ENCODE measurements at regions not wholly inside any gene's neighbourhood (a gene's known extent, or its start where the extent isn't known, plus 50 kb on each side); places are given as distances from the start of the nearest gene placed in this dataset.
"Not testable (repeated sequence)": the region's sequence is repeated elsewhere in the genome, so short reads cannot be mapped to it uniquely, and the experiment has no call there.

DNA sequence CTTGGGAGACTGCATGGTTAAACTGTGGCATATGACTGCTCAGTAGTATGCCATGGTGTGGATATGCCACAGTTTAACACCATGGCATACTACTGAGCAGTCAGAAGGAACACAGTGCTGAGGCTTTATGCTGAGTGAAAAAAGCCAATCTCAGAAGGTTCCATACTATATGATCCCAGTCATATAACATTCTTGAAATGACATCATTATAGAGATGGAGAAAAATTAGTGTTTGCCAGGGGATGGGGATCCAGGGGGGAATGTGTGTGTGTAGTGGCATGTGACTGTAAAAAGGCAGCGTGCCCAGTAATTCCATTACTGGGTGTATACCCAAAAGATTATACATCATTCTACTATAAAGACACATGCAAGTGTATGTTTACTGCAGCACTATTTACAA lies 85.8 kb downstream of the FOXF2 start:
- TF ChIP-seq POLR2A (IDR thresholded peaks at IDR 0.05; ENCODE audit: low read depth, low read length): no peak
- no peak for DNase-seq (ENCODE audit: insufficient read length, low spot score)
- no peak for FAIRE-seq

GRCh38 chr6:1477432-1478090 lies 88.2 kb downstream of the FOXF2 start:
- no peak for TF ChIP-seq POLR2A (IDR thresholded peaks at IDR 0.05; ENCODE audit: low read depth, low read length)
- DNase-seq (ENCODE audit: insufficient read length, low spot score) (no peak), FAIRE-seq (no peak)

DNA sequence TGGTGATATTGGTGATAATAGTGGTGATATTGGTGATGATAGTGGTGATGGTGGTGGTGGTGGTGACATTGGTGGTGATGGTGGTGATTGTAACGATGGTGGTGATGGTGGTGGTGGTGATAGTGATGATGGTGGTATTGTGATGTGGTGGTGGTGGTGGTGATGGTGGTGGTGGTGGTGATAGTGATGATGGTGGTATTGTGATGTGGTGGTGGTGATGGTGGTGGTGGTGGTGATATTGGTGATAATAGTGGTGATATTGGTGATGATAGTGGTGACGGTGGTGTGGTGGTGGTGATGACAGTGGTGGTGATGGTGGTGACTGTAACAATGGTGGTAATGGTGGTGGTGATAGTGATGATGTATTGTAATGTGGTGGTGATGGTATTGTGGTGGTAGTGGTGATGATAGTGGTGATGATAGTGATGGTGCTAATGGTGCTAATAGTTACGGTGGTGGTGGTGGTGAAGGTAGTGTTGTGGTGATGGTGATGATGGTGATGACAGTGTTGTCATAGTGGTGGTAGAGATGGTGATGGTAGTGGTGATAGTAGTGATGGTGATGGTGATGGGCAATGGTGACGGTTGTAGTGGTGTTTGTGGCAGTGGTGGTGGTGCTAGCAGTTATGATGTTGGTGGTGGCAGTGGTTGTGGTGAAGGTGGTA lies 88.9 kb downstream of the FOXF2 start:
- FAIRE-seq; DNase-seq (ENCODE audit: insufficient read length, low spot score): not testable (repeated sequence)

GRCh38 chr6:1479095-1479494 lies 89.7 kb downstream of the FOXF2 start:
- TF ChIP-seq POLR2A (IDR thresholded peaks at IDR 0.05; ENCODE audit: low read depth, low read length): no peak
- DNase-seq (ENCODE audit: insufficient read length, low spot score) (no peak), FAIRE-seq (no peak)

- FAIRE-seq (no peak), DNase-seq (ENCODE audit: insufficient read length, low spot score) (no peak)
- TF ChIP-seq POLR2A (IDR thresholded peaks at IDR 0.05; ENCODE audit: low read depth, low read length): no peak
These were observed 90.3 kb downstream of the FOXF2 start for GRCh38 chr6:1479601-1480221.

- peak; percentile 80 for FAIRE-seq
- no peak for TF ChIP-seq POLR2A (IDR thresholded peaks at IDR 0.05; ENCODE audit: low read depth, low read length)
- peak; percentile 82 for DNase-seq (ENCODE audit: insufficient read length, low spot score)
These were observed 91.9 kb downstream of the FOXF2 start for GRCh38 chr6:1481286-1481685.

- FAIRE-seq: no peak
- no peak for DNase-seq (ENCODE audit: insufficient read length, low spot score)
- no peak for TF ChIP-seq POLR2A (IDR thresholded peaks at IDR 0.05; ENCODE audit: low read depth, low read length)
These were observed 93.2 kb downstream of the FOXF2 start for GRCh38 chr6:1482381-1483166.

DNA sequence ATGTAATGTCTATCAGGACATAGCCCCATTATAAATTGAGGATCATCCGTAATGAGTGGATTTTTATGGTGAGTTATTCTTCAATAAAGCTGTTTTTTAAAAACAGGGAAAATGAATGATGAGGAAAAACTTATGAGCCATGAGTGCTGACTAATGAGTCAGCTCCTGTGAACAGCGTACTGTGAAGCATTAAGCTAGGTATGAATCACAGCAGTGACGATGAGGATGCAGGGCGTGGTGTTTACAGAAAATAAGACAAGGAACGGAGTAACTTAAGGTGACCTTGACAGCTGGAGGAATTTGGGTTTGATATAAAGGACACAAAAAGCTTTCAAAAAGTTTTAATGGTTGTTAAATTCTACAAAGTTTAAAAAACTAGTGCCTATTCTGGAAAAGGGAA lies 96.3 kb downstream of the FOXF2 start:
- FAIRE-seq (peak; percentile 97), DNase-seq (ENCODE audit: insufficient read length, low spot score) (peak; percentile 74)
- TF ChIP-seq POLR2A (IDR thresholded peaks at IDR 0.05; ENCODE audit: low read depth, low read length): no peak

GRCh38 chr6:1486387-1486786 lies 97.0 kb downstream of the FOXF2 start:
- FAIRE-seq: no peak

GRCh38 chr6:1487239-1487638 lies 97.9 kb downstream of the FOXF2 start:
- no peak for FAIRE-seq
- TF ChIP-seq POLR2A (IDR thresholded peaks at IDR 0.05; ENCODE audit: low read depth, low read length): no peak
- no peak for DNase-seq (ENCODE audit: insufficient read length, low spot score)

More at GRCh38 chr6:1486387-1486786, 97.0 kb downstream of the FOXF2 start:
- DNase-seq (ENCODE audit: insufficient read length, low spot score): no peak
- no peak for TF ChIP-seq POLR2A (IDR thresholded peaks at IDR 0.05; ENCODE audit: low read depth, low read length)

DNA sequence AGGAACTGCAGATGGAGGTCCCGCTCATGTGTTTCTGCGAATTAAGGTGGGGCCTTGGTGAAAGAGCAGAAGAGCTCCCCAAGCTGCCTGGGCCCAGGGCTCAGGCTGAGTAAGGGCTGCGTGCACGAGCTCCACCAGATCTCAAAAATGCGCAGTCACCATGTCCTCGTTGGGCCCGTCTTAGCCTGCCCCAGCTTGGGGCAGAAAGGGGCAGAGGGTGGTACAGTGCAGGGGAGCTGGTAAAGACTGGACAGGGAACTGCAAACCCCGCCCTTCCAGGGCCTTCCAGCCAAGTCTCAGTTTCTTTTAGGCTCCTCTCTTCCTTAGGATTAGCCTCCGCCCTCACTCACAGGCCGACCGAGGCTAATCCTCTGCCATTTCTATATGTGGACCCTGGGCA lies 101.6 kb downstream of the FOXF2 start:
- no peak for FAIRE-seq
- DNase-seq (ENCODE audit: insufficient read length, low spot score): no peak
- no peak for TF ChIP-seq POLR2A (IDR thresholded peaks at IDR 0.05; ENCODE audit: low read depth, low read length)

GRCh38 chr6:1491591-1492319 lies 102.4 kb downstream of the FOXF2 start:
- DNase-seq (ENCODE audit: insufficient read length, low spot score) (no peak), FAIRE-seq (no peak)
- TF ChIP-seq POLR2A (IDR thresholded peaks at IDR 0.05; ENCODE audit: low read depth, low read length): no peak

DNA sequence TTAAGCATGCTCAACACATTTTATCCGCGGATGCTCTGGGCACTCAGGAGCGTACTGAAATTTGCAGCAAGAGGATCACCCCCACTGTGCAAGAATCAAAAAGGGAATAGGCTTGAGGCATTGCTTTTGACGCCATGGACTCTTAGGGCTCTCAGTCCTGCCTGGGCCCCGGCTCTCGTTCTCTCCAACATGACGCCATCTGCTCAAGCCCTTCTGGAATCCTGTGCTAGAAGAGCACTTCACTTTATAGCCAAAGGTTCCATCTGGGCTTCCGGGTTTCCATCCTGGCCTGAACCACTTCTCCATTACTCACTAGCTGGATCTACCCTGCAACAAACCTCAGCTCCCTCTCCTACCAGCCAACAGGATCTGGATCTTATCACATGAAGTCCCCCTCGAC lies 105.3 kb downstream of the FOXF2 start:
- DNase-seq (ENCODE audit: insufficient read length, low spot score): no peak
- TF ChIP-seq POLR2A (IDR thresholded peaks at IDR 0.05; ENCODE audit: low read depth, low read length): no peak
- FAIRE-seq: no peak

DNA sequence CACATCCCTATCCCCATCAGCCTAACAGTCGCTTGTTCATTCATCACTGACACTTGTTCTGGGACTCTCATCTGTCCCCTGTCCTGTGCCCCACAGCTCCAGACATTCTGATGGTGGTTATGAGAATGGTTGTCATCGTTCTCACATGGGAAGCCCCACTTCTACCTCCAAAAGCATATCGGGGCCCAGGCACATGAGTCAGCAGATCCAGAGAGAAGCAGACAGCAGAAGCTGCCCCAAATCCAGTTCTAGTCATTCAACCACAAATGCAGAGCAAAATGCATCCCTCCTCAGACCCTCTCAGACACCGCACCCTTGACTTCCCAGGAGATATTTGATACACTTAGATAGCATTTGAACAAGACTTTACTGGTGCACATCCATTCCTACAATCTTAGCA lies 106.0 kb downstream of the FOXF2 start:
- FAIRE-seq (no peak), DNase-seq (ENCODE audit: insufficient read length, low spot score) (no peak)
- TF ChIP-seq POLR2A (IDR thresholded peaks at IDR 0.05; ENCODE audit: low read depth, low read length): no peak
